ENCODE measurements at regions not wholly inside any gene's neighbourhood (a gene's known extent, or its start where the extent isn't known, plus 50 kb on each side); places are given as distances from the start of the nearest gene placed in this dataset.

GRCh38 chr5:127223256-127223974 is 67.2 kb upstream of the MEGF10 start:
- no peaks in the 10 kb centered on the region for H3K36me3 ChIP-seq (ENCODE audit: insufficient read depth, low read length)
- no peaks in the 10 kb centered on the region for H3K4me1 ChIP-seq (ENCODE audit: insufficient read depth, low read length)
- H3K27me3 ChIP-seq (ENCODE audit: insufficient read depth, low read length): peaks cover 2% of the 10 kb centered on the region
- no peak overlapping the region for H2AFZ ChIP-seq (ENCODE audit: low read length)
- DNase-seq (ENCODE audit: insufficient read length, low spot score, missing footprints): no peak
- H3K79me2 ChIP-seq (ENCODE audit: insufficient read depth, low read length): no peaks in the 10 kb centered on the region
- no peaks in the 10 kb centered on the region for H4K20me1 ChIP-seq (ENCODE audit: insufficient read depth, low read length)
- H3K9me3 ChIP-seq (ENCODE audit: low read depth, low read length): no peaks in the 10 kb centered on the region
- no peak overlapping the region for H3K4me3 ChIP-seq (ENCODE audit: insufficient read depth, low read length)
- no peak overlapping the region for H3K27ac ChIP-seq (ENCODE audit: low read depth, low read length)
- H3K4me2 ChIP-seq (ENCODE audit: insufficient read depth, low read length): no peak overlapping the region
- TF ChIP-seq, protein P1, sequence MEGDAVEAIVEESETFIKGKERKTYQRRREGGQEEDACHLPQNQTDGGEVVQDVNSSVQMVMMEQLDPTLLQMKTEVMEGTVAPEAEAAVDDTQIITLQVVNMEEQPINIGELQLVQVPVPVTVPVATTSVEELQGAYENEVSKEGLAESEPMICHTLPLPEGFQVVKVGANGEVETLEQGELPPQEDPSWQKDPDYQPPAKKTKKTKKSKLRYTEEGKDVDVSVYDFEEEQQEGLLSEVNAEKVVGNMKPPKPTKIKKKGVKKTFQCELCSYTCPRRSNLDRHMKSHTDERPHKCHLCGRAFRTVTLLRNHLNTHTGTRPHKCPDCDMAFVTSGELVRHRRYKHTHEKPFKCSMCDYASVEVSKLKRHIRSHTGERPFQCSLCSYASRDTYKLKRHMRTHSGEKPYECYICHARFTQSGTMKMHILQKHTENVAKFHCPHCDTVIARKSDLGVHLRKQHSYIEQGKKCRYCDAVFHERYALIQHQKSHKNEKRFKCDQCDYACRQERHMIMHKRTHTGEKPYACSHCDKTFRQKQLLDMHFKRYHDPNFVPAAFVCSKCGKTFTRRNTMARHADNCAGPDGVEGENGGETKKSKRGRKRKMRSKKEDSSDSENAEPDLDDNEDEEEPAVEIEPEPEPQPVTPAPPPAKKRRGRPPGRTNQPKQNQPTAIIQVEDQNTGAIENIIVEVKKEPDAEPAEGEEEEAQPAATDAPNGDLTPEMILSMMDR (IDR thresholded peaks at IDR 0.05; ENCODE audit: extremely low read depth, low read depth, low read length): no peak

- no peak overlapping the region for H3K4me3 ChIP-seq (ENCODE audit: insufficient read depth, low read length)
- no peak overlapping the region for H3K4me2 ChIP-seq (ENCODE audit: insufficient read depth, low read length)
- H3K36me3 ChIP-seq (ENCODE audit: insufficient read depth, low read length): no peaks in the 10 kb centered on the region
- no peak overlapping the region for H3K27ac ChIP-seq (ENCODE audit: low read depth, low read length)
- peaks cover 2% of the 10 kb centered on the region for H3K27me3 ChIP-seq (ENCODE audit: insufficient read depth, low read length)
- no peak overlapping the region for H2AFZ ChIP-seq (ENCODE audit: low read length)
- DNase-seq (ENCODE audit: insufficient read length, low spot score, missing footprints): peak; percentile 14
- no peaks in the 10 kb centered on the region for H4K20me1 ChIP-seq (ENCODE audit: insufficient read depth, low read length)
- no peaks in the 10 kb centered on the region for H3K79me2 ChIP-seq (ENCODE audit: insufficient read depth, low read length)
- H3K4me1 ChIP-seq (ENCODE audit: insufficient read depth, low read length): peaks cover 6% of the 10 kb centered on the region
- no peaks in the 10 kb centered on the region for H3K9me3 ChIP-seq (ENCODE audit: low read depth, low read length)
- TF ChIP-seq, protein P1 (IDR thresholded peaks at IDR 0.05; ENCODE audit: extremely low read depth, low read depth, low read length): no peak
Observed at GRCh38 chr5:127227881-127228280, 62.7 kb upstream of the MEGF10 start.

- H3K27ac ChIP-seq (ENCODE audit: low read depth, low read length): no peak overlapping the region
- peaks cover 2% of the 10 kb centered on the region for H3K27me3 ChIP-seq (ENCODE audit: insufficient read depth, low read length)
- DNase-seq (ENCODE audit: insufficient read length, low spot score, missing footprints): peak; percentile 59
- peak overlapping the region; percentile 79 for H3K4me3 ChIP-seq (ENCODE audit: insufficient read depth, low read length)
- H3K36me3 ChIP-seq (ENCODE audit: insufficient read depth, low read length): no peaks in the 10 kb centered on the region
- H3K4me2 ChIP-seq (ENCODE audit: insufficient read depth, low read length): peak overlapping the region; percentile 88
- no peaks in the 10 kb centered on the region for H3K9me3 ChIP-seq (ENCODE audit: low read depth, low read length)
- H2AFZ ChIP-seq (ENCODE audit: low read length): peak overlapping the region; percentile 93
- no peaks in the 10 kb centered on the region for H4K20me1 ChIP-seq (ENCODE audit: insufficient read depth, low read length)
- no peaks in the 10 kb centered on the region for H3K79me2 ChIP-seq (ENCODE audit: insufficient read depth, low read length)
- TF ChIP-seq, protein P1 (IDR thresholded peaks at IDR 0.05; ENCODE audit: extremely low read depth, low read depth, low read length): no peak
- H3K4me1 ChIP-seq (ENCODE audit: insufficient read depth, low read length): peaks cover 6% of the 10 kb centered on the region
Observed at GRCh38 chr5:127228540-127229184, 61.9 kb upstream of the MEGF10 start.

- no peaks in the 10 kb centered on the region for H3K79me2 ChIP-seq (ENCODE audit: insufficient read depth, low read length)
- H3K4me1 ChIP-seq (ENCODE audit: insufficient read depth, low read length): peaks cover 6% of the 10 kb centered on the region
- peak overlapping the region; percentile 93 for H2AFZ ChIP-seq (ENCODE audit: low read length)
- peak; percentile 86 for DNase-seq (ENCODE audit: insufficient read length, low spot score, missing footprints)
- no peaks in the 10 kb centered on the region for H4K20me1 ChIP-seq (ENCODE audit: insufficient read depth, low read length)
- H3K27me3 ChIP-seq (ENCODE audit: insufficient read depth, low read length): peaks cover 2% of the 10 kb centered on the region
- peak overlapping the region; percentile 88 for H3K4me2 ChIP-seq (ENCODE audit: insufficient read depth, low read length)
- H3K4me3 ChIP-seq (ENCODE audit: insufficient read depth, low read length): peak overlapping the region; percentile 79
- no peak overlapping the region for H3K27ac ChIP-seq (ENCODE audit: low read depth, low read length)
- TF ChIP-seq, protein P1 (IDR thresholded peaks at IDR 0.05; ENCODE audit: extremely low read depth, low read depth, low read length): no peak
- no peaks in the 10 kb centered on the region for H3K9me3 ChIP-seq (ENCODE audit: low read depth, low read length)
- no peaks in the 10 kb centered on the region for H3K36me3 ChIP-seq (ENCODE audit: insufficient read depth, low read length)
Observed at GRCh38 chr5:127229185-127229889, 61.3 kb upstream of the MEGF10 start.

Measured in osteoblast (primary cell).